HL-60 (cell line): ENCODE measurements at regions not wholly inside any gene's neighbourhood (a gene's known extent, or its start where the extent isn't known, plus 50 kb on each side); places are given as distances from the start of the nearest gene placed in this dataset.

Experiments
- CTCF ChIP-seq: IDR thresholded peaks from one replicate; pipeline ENCODE4 v1.5.1; 2011; ENCODE audit warnings: low read length, control low read depth, inconsistent platforms; ENCODE audit not compliant: insufficient read depth
- POLR2AphosphoS5 ChIP-seq: IDR thresholded peaks from 2 replicates; pipeline ENCODE4 v1.6.1; 2012; ENCODE audit warnings: low read depth

DNA sequence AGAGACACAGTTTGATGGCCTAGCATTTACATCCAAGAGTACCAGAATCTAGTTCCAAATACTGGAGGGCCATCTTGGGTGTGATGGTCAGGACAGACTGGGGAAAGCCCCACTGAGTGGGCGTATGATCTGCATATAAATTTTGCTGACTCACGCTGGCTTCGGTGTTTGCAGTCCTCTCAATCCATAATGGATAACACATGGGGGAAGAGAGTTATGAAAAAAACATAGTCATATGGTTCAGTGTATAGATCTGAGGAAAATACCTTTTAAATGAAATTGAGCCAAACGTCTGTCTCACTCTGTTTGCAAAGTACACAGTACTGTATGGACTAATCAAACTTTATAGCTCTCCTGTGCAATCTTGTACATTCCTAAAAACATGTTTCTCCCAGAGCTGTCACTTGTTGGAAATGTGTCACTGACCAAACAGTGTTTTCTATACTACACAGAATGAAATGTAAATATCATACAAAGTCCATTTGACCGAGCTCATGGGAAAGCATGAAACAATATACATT is 125.3 kb upstream of the THBS1 start:
- TF ChIP-seq CTCF = no peak
- TF ChIP-seq POLR2AphosphoS5 = no peak
